Stimulated activated memory B cell treated with anti-CD40 and anti-IgM and Interleukin-4, amounts not matched to agents 10 μg/mL and 1 μg/mL and 100 μg/mL, for 72 hours (primary cell): ENCODE measurements at regions not wholly inside any gene's neighbourhood (a gene's known extent, or its start where the extent isn't known, plus 50 kb on each side); places are given as distances from the start of the nearest gene placed in this dataset.
A peak's percentile ranks its signal among the peaks of the same experiment; 100 is the strongest.
"Not testable (repeated sequence)": the region's sequence is repeated elsewhere in the genome, so short reads cannot be mapped to it uniquely, and the experiment has no call there.

Source experiments
- ATAC-seq: fragments of 150-1000 bp; cut with Tn5 transposase; 2 replicates; pipeline ENCODE4 v1.10.0; 2021
- H3K27ac Mint-ChIP-seq: one replicate; pipeline ENCODE4 v1.8.0; 2022; ENCODE audit warnings: mild to moderate bottlenecking, mixed read lengths
- H3K27me3 Mint-ChIP-seq: one replicate; pipeline ENCODE4 v1.8.0; 2022; ENCODE audit warnings: mixed read lengths
- H3K36me3 Mint-ChIP-seq: one replicate; pipeline ENCODE4 v1.8.0; 2022; ENCODE audit warnings: mixed read lengths
- H3K4me1 Mint-ChIP-seq: one replicate; pipeline ENCODE4 v1.8.0; 2022; ENCODE audit warnings: mixed read lengths
- H3K4me3 Mint-ChIP-seq: one replicate; pipeline ENCODE4 v1.8.0; 2022; ENCODE audit warnings: mild to moderate bottlenecking, moderate library complexity, mixed read lengths
- H3K9me3 Mint-ChIP-seq: one replicate; pipeline ENCODE4 v1.8.0; 2022; ENCODE audit warnings: mixed read lengths

DNA sequence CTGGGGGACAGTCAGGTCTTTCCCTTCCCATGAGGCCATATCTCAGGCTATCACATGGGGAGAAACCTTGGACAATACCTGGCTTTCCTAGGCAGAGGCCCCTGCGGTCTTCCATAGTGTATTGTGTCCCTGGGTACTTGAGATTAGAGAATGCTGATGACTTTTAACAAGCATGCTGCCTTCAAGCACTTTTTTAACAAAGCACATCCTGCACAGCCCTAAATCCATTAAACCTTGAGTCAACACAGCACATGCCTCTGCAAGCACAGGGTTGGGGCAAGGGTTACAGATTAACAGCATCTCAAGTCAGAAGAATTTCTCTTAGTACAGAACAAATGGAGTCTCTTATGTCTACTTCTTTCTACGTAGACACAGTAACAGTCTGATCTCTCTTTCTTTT lies 545.2 kb upstream of the NR2F2 start:
- H3K9me3 Mint-ChIP-seq = peaks cover 11% of the 10 kb centered on the region
- H3K27ac Mint-ChIP-seq, H3K4me3 Mint-ChIP-seq, H3K27me3 Mint-ChIP-seq, H3K4me1 Mint-ChIP-seq, H3K36me3 Mint-ChIP-seq, ATAC-seq: not testable (repeated sequence)

- no peak overlapping the region for H3K4me3 Mint-ChIP-seq
- H3K4me1 Mint-ChIP-seq = no peaks in the 10 kb centered on the region
- no peak for ATAC-seq
- no peaks in the 10 kb centered on the region for H3K36me3 Mint-ChIP-seq
- H3K9me3 Mint-ChIP-seq = no peaks in the 10 kb centered on the region
- no peak overlapping the region for H3K27ac Mint-ChIP-seq
- no peaks in the 10 kb centered on the region for H3K27me3 Mint-ChIP-seq
Observed at GRCh38 chr15:95793231-95793630, 537.3 kb upstream of the NR2F2 start.

- Mint-ChIP-seq H3K4me3 (no peak overlapping the region), H3K36me3 (no peaks in the 10 kb centered on the region), H3K27me3 (no peaks in the 10 kb centered on the region), H3K27ac (no peak overlapping the region), H3K9me3 (no peaks in the 10 kb centered on the region), H3K4me1 (no peaks in the 10 kb centered on the region)
- ATAC-seq = no peak
Observed at GRCh38 chr15:95795386-95795785, 535.1 kb upstream of the NR2F2 start.

DNA sequence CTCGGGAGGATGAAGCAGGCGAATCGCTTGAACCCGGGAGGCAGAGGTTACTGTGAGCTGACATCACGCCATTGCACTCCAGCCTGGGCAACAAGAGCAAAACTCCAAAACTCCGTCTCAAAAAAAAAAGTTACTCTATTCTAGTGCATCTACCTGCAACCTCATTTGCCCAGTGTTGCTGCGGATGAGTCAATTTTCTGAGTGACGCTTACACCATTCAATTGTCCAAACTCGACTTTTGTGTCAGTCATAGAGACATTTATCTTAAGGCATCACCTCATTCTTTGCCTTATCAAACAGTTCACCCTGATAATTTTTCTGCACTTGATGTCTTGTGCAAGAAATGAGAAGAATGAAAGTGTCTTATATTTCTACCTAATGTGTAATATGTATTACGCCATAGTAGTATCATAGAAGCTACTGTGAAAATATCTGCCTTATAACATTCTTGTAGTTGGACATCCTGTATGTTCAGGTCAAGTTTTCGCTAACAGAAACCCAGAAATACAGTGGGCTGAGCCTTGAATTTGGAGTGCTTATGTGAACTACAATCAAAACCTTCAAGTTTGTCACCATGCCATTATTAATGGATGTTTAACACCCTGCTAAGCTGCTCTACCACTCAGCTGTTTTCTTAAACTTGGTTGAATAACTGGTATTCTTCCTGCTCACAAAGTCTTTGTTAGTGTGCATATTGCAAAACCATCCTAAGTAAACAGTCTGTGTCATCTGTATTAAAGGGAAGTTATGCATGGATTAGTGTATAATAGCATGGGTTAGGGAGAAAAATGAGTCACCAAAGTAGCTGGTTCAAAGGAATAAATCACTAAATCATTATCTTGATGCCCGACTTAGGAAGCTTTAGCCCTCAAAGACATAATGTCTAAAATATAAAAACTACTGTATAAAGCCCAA lies 531.0 kb upstream of the NR2F2 start:
- H3K27me3 Mint-ChIP-seq = no peaks in the 10 kb centered on the region
- no peaks in the 10 kb centered on the region for H3K36me3 Mint-ChIP-seq
- no peak overlapping the region for H3K27ac Mint-ChIP-seq
- H3K4me3 Mint-ChIP-seq = no peak overlapping the region
- no peaks in the 10 kb centered on the region for H3K4me1 Mint-ChIP-seq
- H3K9me3 Mint-ChIP-seq = peaks cover 9% of the 10 kb centered on the region
- no peak for ATAC-seq

GRCh38 chr15:95804484-95804883 lies 526.0 kb upstream of the NR2F2 start:
- Mint-ChIP-seq H3K27me3 (no peaks in the 10 kb centered on the region), H3K27ac (no peak overlapping the region), H3K4me3 (no peak overlapping the region), H3K36me3 (no peaks in the 10 kb centered on the region), H3K9me3 (peaks cover 14% of the 10 kb centered on the region), H3K4me1 (no peaks in the 10 kb centered on the region)
- no peak for ATAC-seq

- no peak for ATAC-seq
- peaks cover 2% of the 10 kb centered on the region for H3K9me3 Mint-ChIP-seq
- no peaks in the 10 kb centered on the region for H3K27me3 Mint-ChIP-seq
- H3K27ac Mint-ChIP-seq = no peak overlapping the region
- no peaks in the 10 kb centered on the region for H3K36me3 Mint-ChIP-seq
- H3K4me3 Mint-ChIP-seq = no peak overlapping the region
- no peaks in the 10 kb centered on the region for H3K4me1 Mint-ChIP-seq
Observed at GRCh38 chr15:95812491-95812890, 518.0 kb upstream of the NR2F2 start.

GRCh38 chr15:95814908-95815307 lies 515.6 kb upstream of the NR2F2 start:
- no peak overlapping the region for H3K4me3 Mint-ChIP-seq

GRCh38 chr15:95816591-95816990 lies 513.9 kb upstream of the NR2F2 start:
- Mint-ChIP-seq H3K27me3 (no peaks in the 10 kb centered on the region), H3K4me1 (no peaks in the 10 kb centered on the region), H3K9me3 (peaks cover 2% of the 10 kb centered on the region), H3K27ac (no peak overlapping the region), H3K36me3 (no peaks in the 10 kb centered on the region), H3K4me3 (no peak overlapping the region)
- ATAC-seq = no peak

More at GRCh38 chr15:95814908-95815307, 515.6 kb upstream of the NR2F2 start:
- Mint-ChIP-seq H3K9me3 (peaks cover 2% of the 10 kb centered on the region), H3K27ac (no peak overlapping the region), H3K27me3 (no peaks in the 10 kb centered on the region), H3K36me3 (no peaks in the 10 kb centered on the region), H3K4me1 (no peaks in the 10 kb centered on the region)
- no peak for ATAC-seq

DNA sequence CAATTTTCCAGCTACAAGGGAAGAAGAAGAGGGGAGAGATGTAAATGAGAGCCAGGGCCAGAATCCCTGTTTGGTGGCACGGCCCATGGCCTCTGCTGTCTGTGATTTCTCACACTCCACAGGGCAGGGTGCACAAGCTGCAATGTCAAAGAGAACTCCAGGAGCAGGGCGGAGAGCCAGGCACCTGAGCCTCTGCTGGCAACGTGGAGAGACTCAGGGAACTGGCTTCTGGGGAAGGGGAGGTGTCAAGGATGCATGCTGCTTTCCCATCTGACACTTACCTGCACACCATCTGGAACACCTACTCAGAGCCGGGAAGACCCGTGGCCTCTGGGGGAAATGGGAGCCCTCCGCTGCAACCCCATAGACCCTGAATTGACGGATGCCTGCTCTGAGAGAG lies 507.5 kb upstream of the NR2F2 start:
- Mint-ChIP-seq H3K27me3 (no peaks in the 10 kb centered on the region), H3K4me1 (no peaks in the 10 kb centered on the region)

GRCh38 chr15:95825208-95825607 lies 505.3 kb upstream of the NR2F2 start:
- Mint-ChIP-seq H3K4me3 (no peak overlapping the region), H3K27me3 (no peaks in the 10 kb centered on the region), H3K27ac (no peak overlapping the region), H3K4me1 (no peaks in the 10 kb centered on the region), H3K9me3 (no peaks in the 10 kb centered on the region), H3K36me3 (no peaks in the 10 kb centered on the region)
- no peak for ATAC-seq

More for the DNA sequence above, 507.5 kb upstream of the NR2F2 start:
- H3K9me3 Mint-ChIP-seq = no peaks in the 10 kb centered on the region
- no peaks in the 10 kb centered on the region for H3K36me3 Mint-ChIP-seq
- H3K4me3 Mint-ChIP-seq = no peak overlapping the region
- ATAC-seq = peak; percentile 18
- no peak overlapping the region for H3K27ac Mint-ChIP-seq

DNA sequence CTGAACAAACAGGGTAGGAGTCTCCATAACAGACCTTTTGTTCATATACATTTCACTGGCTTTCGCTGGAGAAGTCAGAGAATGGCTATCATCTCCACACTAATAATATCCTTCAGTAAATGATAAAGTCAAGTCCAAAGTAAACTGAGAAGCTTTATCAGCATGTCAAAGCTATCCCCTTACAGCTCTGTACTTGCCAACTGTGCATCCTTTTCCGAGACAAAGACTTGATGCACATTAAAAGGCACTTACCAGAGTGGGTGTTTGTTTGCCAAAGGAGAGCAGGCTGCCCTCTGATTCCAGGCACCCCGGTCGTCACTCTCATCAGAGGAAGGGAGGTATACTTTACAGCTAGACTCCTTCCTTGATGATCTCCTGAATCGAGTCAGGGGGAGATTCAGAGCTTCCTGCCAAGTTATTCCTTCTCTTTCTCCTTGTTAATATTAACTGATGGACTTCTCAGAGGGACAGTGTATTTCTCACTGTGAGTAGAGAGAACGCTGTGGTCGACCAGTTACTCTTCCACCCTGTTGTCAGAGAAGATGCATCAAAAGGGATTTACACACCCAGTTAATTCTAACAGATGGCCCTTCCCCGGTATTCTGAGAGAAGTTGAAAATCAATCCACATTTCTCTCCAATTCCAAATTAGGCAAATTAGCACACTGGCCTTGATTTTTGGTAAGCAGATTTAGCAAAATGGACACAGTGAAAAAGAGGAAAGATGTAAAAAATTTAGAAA lies 504.7 kb upstream of the NR2F2 start:
- Mint-ChIP-seq H3K4me3 (no peak overlapping the region), H3K27me3 (no peaks in the 10 kb centered on the region), H3K36me3 (no peaks in the 10 kb centered on the region), H3K9me3 (no peaks in the 10 kb centered on the region), H3K27ac (no peak overlapping the region), H3K4me1 (no peaks in the 10 kb centered on the region)
- ATAC-seq = no peak

DNA sequence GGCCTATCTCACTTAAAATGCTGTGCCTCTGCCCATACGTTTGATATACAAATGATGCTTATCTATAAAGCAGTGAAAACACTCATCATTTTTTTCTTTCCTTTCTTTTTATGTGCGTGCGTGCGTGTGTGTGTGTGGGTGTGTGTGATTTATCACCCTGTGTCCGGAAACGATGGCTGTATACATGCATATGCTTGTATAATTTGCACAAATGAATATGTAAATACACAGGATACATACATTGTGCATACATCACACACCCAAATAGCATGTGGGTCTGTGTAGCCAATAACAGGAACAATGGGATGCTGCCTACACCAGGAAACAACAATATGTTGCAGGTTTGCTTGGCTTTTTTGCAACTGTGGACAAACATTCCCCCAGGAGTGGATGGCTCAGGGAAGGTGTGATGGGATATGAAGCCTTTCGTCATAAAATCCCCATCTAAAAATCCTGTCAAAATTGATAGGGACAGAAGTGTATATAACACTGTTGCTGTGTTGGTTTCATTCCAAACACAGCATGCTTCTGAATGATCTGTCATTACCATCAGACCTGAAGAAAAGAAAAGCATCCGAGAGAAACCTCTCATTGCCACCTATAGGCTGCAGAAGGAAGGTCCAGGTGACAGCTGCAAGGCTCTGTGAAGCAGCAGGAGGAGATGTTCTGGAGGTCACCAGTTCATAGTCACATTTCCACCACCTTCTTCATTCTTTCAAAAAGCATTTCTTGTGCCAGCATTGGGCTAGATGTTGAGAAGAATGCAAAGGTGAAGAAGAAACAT lies 503.9 kb upstream of the NR2F2 start:
- no peak for ATAC-seq
- no peaks in the 10 kb centered on the region for H3K27me3 Mint-ChIP-seq
- no peaks in the 10 kb centered on the region for H3K9me3 Mint-ChIP-seq
- H3K4me3 Mint-ChIP-seq = no peak overlapping the region
- H3K27ac Mint-ChIP-seq = no peak overlapping the region
- no peaks in the 10 kb centered on the region for H3K4me1 Mint-ChIP-seq
- H3K36me3 Mint-ChIP-seq = no peaks in the 10 kb centered on the region

DNA sequence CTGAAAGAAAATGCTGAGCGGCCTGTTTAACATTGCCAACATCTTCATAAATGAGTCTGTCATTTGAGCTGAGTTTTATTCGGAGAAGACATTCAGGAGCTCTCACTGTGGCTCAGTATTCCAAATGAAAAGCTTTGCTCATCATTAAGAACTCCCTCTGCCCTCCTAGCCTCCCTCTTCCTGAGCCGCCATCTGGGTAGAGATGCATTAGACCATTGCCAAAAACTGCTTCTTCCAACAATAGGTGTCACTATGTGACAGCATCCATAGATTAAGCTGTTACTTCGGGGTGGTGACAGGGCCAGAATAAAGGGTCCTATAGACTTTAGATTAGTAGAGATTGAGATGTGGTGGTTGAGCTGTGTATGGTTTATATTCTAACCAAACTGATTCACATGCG lies 501.4 kb upstream of the NR2F2 start:
- Mint-ChIP-seq H3K27me3 (no peaks in the 10 kb centered on the region), H3K4me1 (no peaks in the 10 kb centered on the region), H3K27ac (no peak overlapping the region), H3K4me3 (no peak overlapping the region), H3K9me3 (no peaks in the 10 kb centered on the region), H3K36me3 (no peaks in the 10 kb centered on the region)
- ATAC-seq = no peak

- no peaks in the 10 kb centered on the region for H3K9me3 Mint-ChIP-seq
- no peaks in the 10 kb centered on the region for H3K36me3 Mint-ChIP-seq
- no peak for ATAC-seq
- no peak overlapping the region for H3K4me3 Mint-ChIP-seq
- no peaks in the 10 kb centered on the region for H3K4me1 Mint-ChIP-seq
- no peaks in the 10 kb centered on the region for H3K27me3 Mint-ChIP-seq
- no peak overlapping the region for H3K27ac Mint-ChIP-seq
Observed at GRCh38 chr15:95830281-95830680, 500.2 kb upstream of the NR2F2 start.

DNA sequence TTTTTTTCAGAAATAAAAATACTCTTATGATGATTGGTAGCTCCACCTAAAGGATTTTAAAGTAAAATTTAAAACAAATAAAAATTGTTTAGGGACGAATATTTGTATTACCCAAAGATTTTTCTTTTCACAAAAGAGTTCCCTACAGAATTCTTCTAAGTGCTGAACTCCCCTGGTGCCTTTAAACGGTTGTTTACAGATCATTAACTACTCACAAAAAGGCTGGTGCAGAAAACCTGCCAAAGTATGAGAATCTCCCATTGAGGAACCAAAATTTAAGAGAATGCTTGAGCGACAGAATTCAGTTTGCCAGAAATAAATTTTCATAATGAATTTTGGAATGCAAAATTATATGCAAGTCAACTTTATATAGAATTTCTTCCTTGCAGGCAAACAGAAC lies 497.8 kb upstream of the NR2F2 start:
- no peaks in the 10 kb centered on the region for H3K4me1 Mint-ChIP-seq
- no peak overlapping the region for H3K27ac Mint-ChIP-seq
- no peaks in the 10 kb centered on the region for H3K27me3 Mint-ChIP-seq
- H3K9me3 Mint-ChIP-seq = no peaks in the 10 kb centered on the region
- no peak overlapping the region for H3K4me3 Mint-ChIP-seq
- no peak for ATAC-seq
- no peaks in the 10 kb centered on the region for H3K36me3 Mint-ChIP-seq
